ENCODE measurements at regions not wholly inside any gene's neighbourhood (a gene's known extent, or its start where the extent isn't known, plus 50 kb on each side); places are given as distances from the start of the nearest gene placed in this dataset.

DNA sequence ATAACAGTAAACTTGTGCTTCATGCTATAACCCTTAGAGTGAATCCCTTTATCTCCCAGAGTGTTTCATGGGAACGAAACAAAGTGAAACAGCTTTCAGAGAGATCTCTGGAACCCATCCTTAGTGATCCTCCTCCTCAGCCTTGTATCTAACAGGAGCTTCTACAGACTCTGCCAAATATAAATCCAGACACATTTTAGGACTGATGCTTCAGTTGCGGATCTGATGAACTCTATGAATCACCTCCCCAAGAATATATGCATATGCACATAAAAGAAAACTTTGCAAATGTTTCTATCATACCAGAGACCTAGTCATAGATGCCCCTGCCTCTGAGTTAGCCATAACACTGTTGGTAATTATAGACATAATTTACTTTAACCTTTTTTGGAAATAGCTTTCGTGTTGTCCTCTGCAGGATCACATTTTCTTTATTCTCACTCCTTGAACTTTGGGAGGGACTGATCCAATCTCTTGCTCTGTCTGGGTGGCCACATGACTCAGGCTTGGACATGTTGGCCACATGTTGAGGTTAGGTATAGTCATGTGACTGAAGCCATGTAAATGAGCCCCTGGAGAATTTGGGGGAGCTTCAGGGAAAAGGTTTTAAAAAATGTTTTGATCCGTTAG lies 306.4 kb upstream of the CNTN3 start:
- TF ChIP-seq, protein P1, sequence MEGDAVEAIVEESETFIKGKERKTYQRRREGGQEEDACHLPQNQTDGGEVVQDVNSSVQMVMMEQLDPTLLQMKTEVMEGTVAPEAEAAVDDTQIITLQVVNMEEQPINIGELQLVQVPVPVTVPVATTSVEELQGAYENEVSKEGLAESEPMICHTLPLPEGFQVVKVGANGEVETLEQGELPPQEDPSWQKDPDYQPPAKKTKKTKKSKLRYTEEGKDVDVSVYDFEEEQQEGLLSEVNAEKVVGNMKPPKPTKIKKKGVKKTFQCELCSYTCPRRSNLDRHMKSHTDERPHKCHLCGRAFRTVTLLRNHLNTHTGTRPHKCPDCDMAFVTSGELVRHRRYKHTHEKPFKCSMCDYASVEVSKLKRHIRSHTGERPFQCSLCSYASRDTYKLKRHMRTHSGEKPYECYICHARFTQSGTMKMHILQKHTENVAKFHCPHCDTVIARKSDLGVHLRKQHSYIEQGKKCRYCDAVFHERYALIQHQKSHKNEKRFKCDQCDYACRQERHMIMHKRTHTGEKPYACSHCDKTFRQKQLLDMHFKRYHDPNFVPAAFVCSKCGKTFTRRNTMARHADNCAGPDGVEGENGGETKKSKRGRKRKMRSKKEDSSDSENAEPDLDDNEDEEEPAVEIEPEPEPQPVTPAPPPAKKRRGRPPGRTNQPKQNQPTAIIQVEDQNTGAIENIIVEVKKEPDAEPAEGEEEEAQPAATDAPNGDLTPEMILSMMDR (IDR thresholded peaks at IDR 0.05): no peak
- TF ChIP-seq EZH2phosphoT487 (IDR thresholded peaks at IDR 0.05): no peak
- no peak for TF ChIP-seq EZH2 (IDR thresholded peaks at IDR 0.05)
